ENCODE measurements at regions not wholly inside any gene's neighbourhood (a gene's known extent, or its start where the extent isn't known, plus 50 kb on each side); places are given as distances from the start of the nearest gene placed in this dataset.

DNA sequence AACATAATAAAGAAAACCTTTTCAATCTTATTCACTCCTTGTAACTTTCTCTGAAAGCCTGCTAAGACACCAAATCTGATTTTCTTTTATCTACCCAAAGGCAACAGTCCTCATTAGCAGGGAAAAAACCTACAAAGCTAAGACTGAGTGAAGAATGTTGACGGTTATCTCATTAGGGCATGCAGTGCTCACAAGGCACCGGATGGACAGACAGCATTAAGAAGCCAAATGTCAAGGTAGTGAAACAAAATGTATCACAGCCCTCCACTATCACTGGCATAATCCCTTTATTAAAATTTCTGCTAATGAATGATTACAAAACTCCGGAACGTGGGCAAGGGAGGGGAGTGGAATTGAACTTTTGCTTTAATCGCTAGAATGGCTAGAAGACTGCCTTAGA lies 442.8 kb downstream of the NEBL start:
- Histone ChIP-seq H3K4me1 (no peaks in the 10 kb centered on the region), H3K36me3 (no peaks in the 10 kb centered on the region), H3K9me3 (no peaks in the 10 kb centered on the region), H3K27me3 (no peaks in the 10 kb centered on the region), H3K27ac (no peak overlapping the region), H3K4me3 (no peak overlapping the region)
- intact Hi-C loops (cut with DNase I): no loop called here
- ATAC-seq (no peak), DNase-seq (no peak)
- 42% methylated on average over 5 of the region's 5 CpGs for WGBS (ENCODE audit: insufficient coverage, low coverage, low lambda C conversion rate, missing lambda C conversion rate)
- TF ChIP-seq, protein P1, sequence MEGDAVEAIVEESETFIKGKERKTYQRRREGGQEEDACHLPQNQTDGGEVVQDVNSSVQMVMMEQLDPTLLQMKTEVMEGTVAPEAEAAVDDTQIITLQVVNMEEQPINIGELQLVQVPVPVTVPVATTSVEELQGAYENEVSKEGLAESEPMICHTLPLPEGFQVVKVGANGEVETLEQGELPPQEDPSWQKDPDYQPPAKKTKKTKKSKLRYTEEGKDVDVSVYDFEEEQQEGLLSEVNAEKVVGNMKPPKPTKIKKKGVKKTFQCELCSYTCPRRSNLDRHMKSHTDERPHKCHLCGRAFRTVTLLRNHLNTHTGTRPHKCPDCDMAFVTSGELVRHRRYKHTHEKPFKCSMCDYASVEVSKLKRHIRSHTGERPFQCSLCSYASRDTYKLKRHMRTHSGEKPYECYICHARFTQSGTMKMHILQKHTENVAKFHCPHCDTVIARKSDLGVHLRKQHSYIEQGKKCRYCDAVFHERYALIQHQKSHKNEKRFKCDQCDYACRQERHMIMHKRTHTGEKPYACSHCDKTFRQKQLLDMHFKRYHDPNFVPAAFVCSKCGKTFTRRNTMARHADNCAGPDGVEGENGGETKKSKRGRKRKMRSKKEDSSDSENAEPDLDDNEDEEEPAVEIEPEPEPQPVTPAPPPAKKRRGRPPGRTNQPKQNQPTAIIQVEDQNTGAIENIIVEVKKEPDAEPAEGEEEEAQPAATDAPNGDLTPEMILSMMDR (IDR thresholded peaks at IDR 0.05): no peak
- no peak for TF ChIP-seq POLR2A (IDR thresholded peaks at IDR 0.05)

DNA sequence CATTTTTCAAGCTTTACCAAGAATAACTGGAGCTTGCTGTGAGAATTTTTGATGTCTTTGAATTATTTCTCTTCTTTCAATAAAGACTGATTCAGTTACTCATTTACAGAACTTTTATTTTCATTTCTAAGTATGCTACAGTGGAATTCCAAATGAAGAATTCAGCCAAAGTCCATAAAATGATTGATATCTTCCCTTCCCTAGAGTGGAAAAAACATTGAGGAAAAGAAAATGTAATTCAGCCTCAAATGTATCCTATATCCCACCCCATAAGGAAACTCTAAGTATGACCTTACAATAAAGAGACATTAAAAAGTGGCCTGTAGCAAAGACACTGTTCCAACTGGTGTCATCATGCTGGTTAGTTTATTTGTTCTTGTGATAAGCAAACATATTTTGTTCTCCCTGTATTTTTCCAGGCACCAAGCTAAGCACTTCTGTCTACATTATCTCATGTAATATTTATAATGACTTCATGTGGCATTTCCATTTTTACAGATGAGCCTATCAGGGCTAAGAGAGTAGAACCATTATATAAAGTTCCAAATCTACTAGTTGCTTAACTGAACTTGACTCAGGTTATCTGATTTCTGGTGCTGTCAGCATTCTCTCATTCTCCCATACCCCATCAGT lies 450.4 kb downstream of the NEBL start:
- Histone ChIP-seq H3K27me3 (no peaks in the 10 kb centered on the region), H3K4me1 (no peaks in the 10 kb centered on the region), H3K4me3 (no peak overlapping the region), H3K27ac (no peak overlapping the region), H3K9me3 (no peaks in the 10 kb centered on the region), H3K36me3 (no peaks in the 10 kb centered on the region)
- intact Hi-C loops (cut with DNase I): no loop called here
- ATAC-seq: no peak
- TF ChIP-seq, protein P1 (IDR thresholded peaks at IDR 0.05): no peak
- no peak for TF ChIP-seq POLR2A (IDR thresholded peaks at IDR 0.05)
- DNase-seq: no peak

DNA sequence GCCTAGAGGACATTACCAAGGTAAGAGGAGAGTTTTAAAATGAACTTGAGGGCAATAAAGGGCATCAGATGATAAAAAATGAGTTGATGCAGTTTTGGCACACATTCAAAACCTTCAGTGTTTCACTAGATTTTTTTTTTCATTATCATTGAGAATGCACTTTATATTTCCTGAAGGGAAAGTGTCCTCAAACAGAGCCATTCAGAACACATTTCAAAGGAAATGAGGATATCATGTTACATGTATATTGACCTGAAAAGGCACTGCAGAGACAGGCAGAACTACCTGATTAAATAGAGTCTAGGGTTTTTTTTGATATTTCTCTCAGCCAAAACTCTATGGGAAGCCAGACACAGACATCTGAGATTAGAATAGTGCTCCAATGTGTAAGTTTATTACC lies 454.0 kb downstream of the NEBL start:
- Histone ChIP-seq H3K4me3 (no peak overlapping the region), H3K27ac (no peak overlapping the region), H3K9me3 (no peaks in the 10 kb centered on the region), H3K36me3 (no peaks in the 10 kb centered on the region), H3K4me1 (no peaks in the 10 kb centered on the region), H3K27me3 (no peaks in the 10 kb centered on the region)
- intact Hi-C loops (cut with DNase I): no loop called here
- no peak for ATAC-seq
- no peak for DNase-seq
- no peak for TF ChIP-seq POLR2A (IDR thresholded peaks at IDR 0.05)
- TF ChIP-seq, protein P1 (IDR thresholded peaks at IDR 0.05): no peak

DNA sequence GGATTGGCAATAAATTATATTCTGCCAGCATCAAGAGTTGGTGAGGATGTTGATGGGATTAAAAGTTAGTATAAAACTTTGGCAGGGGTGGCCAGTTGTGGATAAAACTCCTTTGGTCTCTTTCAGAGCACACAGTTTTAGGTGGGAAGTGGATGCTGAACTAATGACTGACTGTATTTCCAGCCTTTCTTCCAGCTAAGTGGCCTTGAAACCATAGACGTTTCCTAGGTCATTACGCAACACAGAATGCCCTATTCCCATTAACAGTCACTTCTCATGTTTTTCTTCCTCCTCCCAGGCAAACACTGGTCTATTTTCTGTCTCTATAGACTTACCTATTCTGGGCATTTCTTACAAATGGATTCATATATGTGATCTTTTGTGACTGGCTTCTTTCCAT lies 467.4 kb downstream of the NEBL start:
- DNase-seq (no peak), ATAC-seq (no peak)
- H3K4me1 ChIP-seq: no peaks in the 10 kb centered on the region
- intact Hi-C loops (cut with DNase I): no loop called here
- no peak overlapping the region for H3K27ac ChIP-seq
- no peaks in the 10 kb centered on the region for H3K27me3 ChIP-seq
- no peaks in the 10 kb centered on the region for H3K9me3 ChIP-seq
- TF ChIP-seq, protein P1 (IDR thresholded peaks at IDR 0.05): no peak
- no peak for TF ChIP-seq POLR2A (IDR thresholded peaks at IDR 0.05)
- no peaks in the 10 kb centered on the region for H3K36me3 ChIP-seq
- WGBS (ENCODE audit: insufficient coverage, low coverage, low lambda C conversion rate, missing lambda C conversion rate): 29% methylated on average over 2 of the region's 2 CpGs
- H3K4me3 ChIP-seq: no peak overlapping the region

DNA sequence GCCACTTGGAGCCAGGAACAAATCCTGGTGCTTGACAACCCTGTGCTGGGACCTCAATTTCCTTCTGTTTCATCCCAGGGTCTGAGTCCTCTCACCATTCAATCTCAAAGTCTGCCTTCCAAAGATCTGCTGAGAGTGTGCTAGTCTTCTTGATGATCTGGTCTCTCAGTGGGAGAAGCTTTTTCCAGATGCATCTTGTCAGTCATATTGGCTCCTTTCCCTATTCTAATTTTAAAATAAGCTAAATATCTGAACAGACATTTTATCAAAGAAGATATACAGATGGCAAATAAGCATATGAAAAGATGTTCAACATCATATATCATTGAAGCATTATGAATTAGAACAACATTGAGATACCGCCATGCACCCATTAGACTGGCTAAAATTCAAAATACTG lies 469.3 kb downstream of the NEBL start:
- intact Hi-C loops (cut with DNase I): no loop called here
- no peak for TF ChIP-seq POLR2A (IDR thresholded peaks at IDR 0.05)
- TF ChIP-seq, protein P1 (IDR thresholded peaks at IDR 0.05): no peak
- H3K4me3 ChIP-seq: no peak overlapping the region
- ATAC-seq: no peak
- WGBS (ENCODE audit: insufficient coverage, low coverage, low lambda C conversion rate, missing lambda C conversion rate): 30% methylated on average over 1 of the region's 1 CpG
- H3K27ac ChIP-seq: no peak overlapping the region
- no peaks in the 10 kb centered on the region for H3K27me3 ChIP-seq
- H3K9me3 ChIP-seq: no peaks in the 10 kb centered on the region
- no peak for DNase-seq
- no peaks in the 10 kb centered on the region for H3K4me1 ChIP-seq
- H3K36me3 ChIP-seq: no peaks in the 10 kb centered on the region

Data from right lobe of liver (tissue), 6 donors.